ENCODE measurements at regions not wholly inside any gene's neighbourhood (a gene's known extent, or its start where the extent isn't known, plus 50 kb on each side); places are given as distances from the start of the nearest gene placed in this dataset.

DNA sequence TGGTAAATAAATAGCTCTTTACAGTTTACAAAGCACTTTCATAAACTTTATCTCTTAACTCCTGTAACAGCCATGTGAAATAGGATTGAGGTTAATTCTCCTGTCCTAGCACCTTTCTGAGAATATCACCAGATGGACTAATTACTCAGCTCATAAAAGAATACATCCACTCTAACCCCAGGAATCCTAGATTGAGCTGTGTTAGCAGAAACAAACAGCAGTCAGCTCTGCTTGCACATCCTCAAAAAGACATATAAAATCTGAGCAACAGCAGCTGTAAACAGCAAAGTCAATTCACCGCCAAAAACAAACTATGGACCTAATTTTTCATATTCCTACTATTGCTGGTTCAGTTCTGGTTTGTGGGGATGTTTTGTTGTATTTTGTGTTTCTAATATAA, 182.8 kb downstream of the QDPR start:
- H3K27ac ChIP-seq = no peak overlapping the region
- no peak for DNase-seq
- TF ChIP-seq, protein P1, sequence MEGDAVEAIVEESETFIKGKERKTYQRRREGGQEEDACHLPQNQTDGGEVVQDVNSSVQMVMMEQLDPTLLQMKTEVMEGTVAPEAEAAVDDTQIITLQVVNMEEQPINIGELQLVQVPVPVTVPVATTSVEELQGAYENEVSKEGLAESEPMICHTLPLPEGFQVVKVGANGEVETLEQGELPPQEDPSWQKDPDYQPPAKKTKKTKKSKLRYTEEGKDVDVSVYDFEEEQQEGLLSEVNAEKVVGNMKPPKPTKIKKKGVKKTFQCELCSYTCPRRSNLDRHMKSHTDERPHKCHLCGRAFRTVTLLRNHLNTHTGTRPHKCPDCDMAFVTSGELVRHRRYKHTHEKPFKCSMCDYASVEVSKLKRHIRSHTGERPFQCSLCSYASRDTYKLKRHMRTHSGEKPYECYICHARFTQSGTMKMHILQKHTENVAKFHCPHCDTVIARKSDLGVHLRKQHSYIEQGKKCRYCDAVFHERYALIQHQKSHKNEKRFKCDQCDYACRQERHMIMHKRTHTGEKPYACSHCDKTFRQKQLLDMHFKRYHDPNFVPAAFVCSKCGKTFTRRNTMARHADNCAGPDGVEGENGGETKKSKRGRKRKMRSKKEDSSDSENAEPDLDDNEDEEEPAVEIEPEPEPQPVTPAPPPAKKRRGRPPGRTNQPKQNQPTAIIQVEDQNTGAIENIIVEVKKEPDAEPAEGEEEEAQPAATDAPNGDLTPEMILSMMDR (IDR thresholded peaks at IDR 0.05) = no peak
- no peaks in the 10 kb centered on the region for H3K36me3 ChIP-seq
- peaks cover 0 to 6% (median 2%) of the 10 kb centered on the region in 4 donors for H3K4me1 ChIP-seq
- no peak overlapping the region for H3K4me3 ChIP-seq
- intact Hi-C loops (cut with DNase I; ENCODE audit: low total_unique reads) = loop anchor here (10.0 kb wide), 1 partner anchor 424 kb away; no protein-coding TSS in a partner anchor
- H3K9me3 ChIP-seq = no peaks in the 10 kb centered on the region
- H3K27me3 ChIP-seq = no peaks in the 10 kb centered on the region

- Histone ChIP-seq H3K36me3 (no peaks in the 10 kb centered on the region), H3K9me3 (no peaks in the 10 kb centered on the region), H3K27me3 (no peaks in the 10 kb centered on the region), H3K4me1 (peaks cover 0 to 10% (median 9%) of the 10 kb centered on the region in 4 donors), H3K4me3 (no peak overlapping the region), H3K27ac (no peak overlapping the region)
- DNase-seq = no peak
- intact Hi-C loops (cut with DNase I; ENCODE audit: low total_unique reads) = loop anchor here (10.0 kb wide), 1 partner anchor 423 kb away; no protein-coding TSS in a partner anchor
- TF ChIP-seq, protein P1 (IDR thresholded peaks at IDR 0.05) = no peak
Observed at GRCh38 chr4:17328141-17328815, 183.6 kb downstream of the QDPR start.

- no peaks in the 10 kb centered on the region for H3K27me3 ChIP-seq
- intact Hi-C loops (cut with DNase I; ENCODE audit: low total_unique reads) = loop anchor here (10.0 kb wide), 1 partner anchor 423 kb away; no protein-coding TSS in a partner anchor
- TF ChIP-seq, protein P1 (IDR thresholded peaks at IDR 0.05) = no peak
- H3K4me1 ChIP-seq = peaks cover 0 to 11% (median 10%) of the 10 kb centered on the region in 4 donors
- no peaks in the 10 kb centered on the region for H3K36me3 ChIP-seq
- H3K9me3 ChIP-seq = no peaks in the 10 kb centered on the region
- no peak overlapping the region for H3K27ac ChIP-seq
- H3K4me3 ChIP-seq = no peak overlapping the region
- no peak for DNase-seq
Observed at GRCh38 chr4:17327591-17327990, 184.3 kb downstream of the QDPR start.

- H3K27ac ChIP-seq = no peak overlapping the region
- TF ChIP-seq, protein P1 (IDR thresholded peaks at IDR 0.05) = no peak
- H3K9me3 ChIP-seq = no peaks in the 10 kb centered on the region
- intact Hi-C loops (cut with DNase I; ENCODE audit: low total_unique reads) = loop anchor here (10.0 kb wide), 1 partner anchor 422 kb away; no protein-coding TSS in a partner anchor
- H3K36me3 ChIP-seq = no peaks in the 10 kb centered on the region
- H3K27me3 ChIP-seq = no peaks in the 10 kb centered on the region
- peaks cover 0 to 11% (median 10%) of the 10 kb centered on the region in 4 donors for H3K4me1 ChIP-seq
- no peak for DNase-seq
- no peak overlapping the region for H3K4me3 ChIP-seq
Observed at GRCh38 chr4:17326756-17327155, 185.1 kb downstream of the QDPR start.

DNA sequence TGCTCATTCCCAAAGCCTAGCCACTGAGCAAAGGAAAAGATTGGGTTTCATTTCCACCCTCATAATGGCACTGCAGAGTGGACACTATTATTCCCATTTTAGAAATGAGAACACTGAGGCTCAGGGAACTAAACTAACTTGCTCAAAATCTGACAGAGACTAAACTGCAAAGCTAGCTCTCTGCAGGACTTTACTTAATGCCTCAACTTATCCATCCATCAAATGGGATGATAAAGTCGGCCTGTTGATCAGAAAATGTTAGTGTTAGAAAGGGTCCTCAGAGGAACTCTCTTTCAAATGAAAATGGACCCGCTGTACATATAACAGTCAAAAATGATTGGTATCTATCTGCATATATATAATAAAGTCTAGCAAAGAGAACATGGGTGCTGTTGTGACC, 186.8 kb downstream of the QDPR start:
- Histone ChIP-seq H3K4me1 (peaks cover 0 to 11% (median 10%) of the 10 kb centered on the region in 4 donors), H3K27me3 (no peaks in the 10 kb centered on the region), H3K9me3 (no peaks in the 10 kb centered on the region), H3K27ac (no peak overlapping the region), H3K36me3 (no peaks in the 10 kb centered on the region), H3K4me3 (no peak overlapping the region)
- intact Hi-C loops (cut with DNase I; ENCODE audit: low total_unique reads) = loop anchor here (10.0 kb wide), 1 partner anchor 420 kb away; no protein-coding TSS in a partner anchor
- DNase-seq = no peak
- TF ChIP-seq, protein P1 (IDR thresholded peaks at IDR 0.05) = no peak

Measured in tibial artery (tissue), 4 donors.